SK-N-MC (cell line): ENCODE measurements at regions not wholly inside any gene's neighbourhood (a gene's known extent, or its start where the extent isn't known, plus 50 kb on each side); places are given as distances from the start of the nearest gene placed in this dataset.

ENCODE experiments used
- EZH2 ChIP-seq: fragments of 200-600 bp; sonication (generic); IDR thresholded peaks from one replicate; pipeline ENCODE4 v1.6.1; 2017; ENCODE audit warnings: antibody characterized with exemption
- FOXP2 ChIP-seq: optimal IDR thresholded peaks from 2 replicates; pipeline ENCODE3; 2011; ENCODE audit warnings: mild to moderate bottlenecking, moderate library complexity; ENCODE audit not compliant: insufficient read depth; ENCODE audit errors: extremely low read length, control extremely low read depth
- POLR2AphosphoS5 ChIP-seq: IDR thresholded peaks from 2 replicates; pipeline ENCODE4 v1.6.1; 2012; ENCODE audit warnings: mild to moderate bottlenecking, low read depth, low read length, borderline replicate concordance

DNA sequence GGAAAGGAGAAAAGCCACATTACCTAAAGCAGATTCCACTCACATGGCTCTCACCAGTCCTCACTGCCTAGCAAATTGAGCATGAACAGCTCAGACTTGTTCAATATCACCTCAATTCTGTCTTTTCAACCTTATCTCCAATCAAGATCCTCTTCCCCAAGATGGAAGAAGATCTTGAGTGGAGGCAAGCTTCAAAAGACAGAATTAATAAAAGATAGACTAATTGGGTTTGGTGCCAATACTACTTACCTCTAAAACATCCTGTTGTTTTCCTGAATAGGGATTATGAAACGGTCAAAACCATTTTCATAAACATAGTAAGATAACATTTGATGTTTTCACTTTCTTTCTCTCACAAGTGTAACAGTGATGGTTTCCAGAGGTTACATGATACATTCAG lies 349.2 kb upstream of the PLD5 start:
- no peak for TF ChIP-seq EZH2
- TF ChIP-seq POLR2AphosphoS5 = no peak
- no peak for TF ChIP-seq FOXP2
